ENCODE measurements at regions not wholly inside any gene's neighbourhood (a gene's known extent, or its start where the extent isn't known, plus 50 kb on each side); places are given as distances from the start of the nearest gene placed in this dataset.

- no peaks in the 10 kb centered on the region for H3F3A ChIP-seq (ENCODE audit: insufficient read depth, low read length)
- H3K4me2 ChIP-seq (ENCODE audit: low read depth, low read length), result no peak overlapping the region
- H3K9ac ChIP-seq (ENCODE audit: low read length), result no peak overlapping the region
- H3K9me3 ChIP-seq (replicated peaks; ENCODE audit: insufficient read depth, low read length), result no peaks in the 10 kb centered on the region
- H3K27me3 ChIP-seq (replicated peaks; ENCODE audit: insufficient read depth, low read length), result no peaks in the 10 kb centered on the region
- no peak overlapping the region for H3K27ac ChIP-seq (ENCODE audit: low read length)
- no peak overlapping the region for H3K4me3 ChIP-seq (ENCODE audit: low read length)
- no peak overlapping the region for H2AFZ ChIP-seq (ENCODE audit: low read length)
- H3K36me3 ChIP-seq (replicated peaks; ENCODE audit: insufficient read depth, low read length), result no peaks in the 10 kb centered on the region
- TF ChIP-seq EZH2phosphoT487 (IDR thresholded peaks at IDR 0.05; ENCODE audit: low read length), result no peak
- no peak for TF ChIP-seq EZH2 (optimal IDR thresholded peaks at IDR 0.05; ENCODE audit: low read depth, low read length)
- TF ChIP-seq CTCF (IDR thresholded peaks at IDR 0.05; ENCODE audit: low read length), result no peak
- no peaks in the 10 kb centered on the region for H3K4me1 ChIP-seq (ENCODE audit: low read length)
- no peaks in the 10 kb centered on the region for H3K79me2 ChIP-seq (ENCODE audit: low read length)
- no peaks in the 10 kb centered on the region for H3K9me2 ChIP-seq (replicated peaks; ENCODE audit: insufficient read depth, low read length)
- DNase-seq, result no peak
- no peaks in the 10 kb centered on the region for H4K20me1 ChIP-seq (ENCODE audit: insufficient read depth, low read length)
Measured at GRCh38 chr12:89185181-89185580, 167.1 kb downstream of the DUSP6 start.

- Histone ChIP-seq H3F3A (ENCODE audit: insufficient read depth, low read length) (no peaks in the 10 kb centered on the region), H3K79me2 (ENCODE audit: low read length) (no peaks in the 10 kb centered on the region), H3K27me3 (replicated peaks; ENCODE audit: insufficient read depth, low read length) (no peaks in the 10 kb centered on the region), H3K27ac (ENCODE audit: low read length) (no peak overlapping the region), H2AFZ (ENCODE audit: low read length) (no peak overlapping the region), H3K9me2 (replicated peaks; ENCODE audit: insufficient read depth, low read length) (no peaks in the 10 kb centered on the region), H3K9me3 (replicated peaks; ENCODE audit: insufficient read depth, low read length) (no peaks in the 10 kb centered on the region), H3K9ac (ENCODE audit: low read length) (no peak overlapping the region), H3K36me3 (replicated peaks; ENCODE audit: insufficient read depth, low read length) (no peaks in the 10 kb centered on the region), H3K4me3 (ENCODE audit: low read length) (no peak overlapping the region), H3K4me1 (ENCODE audit: low read length) (no peaks in the 10 kb centered on the region), H3K4me2 (ENCODE audit: low read depth, low read length) (no peak overlapping the region), H4K20me1 (ENCODE audit: insufficient read depth, low read length) (no peaks in the 10 kb centered on the region)
- no peak for DNase-seq
- no peak for TF ChIP-seq CTCF (IDR thresholded peaks at IDR 0.05; ENCODE audit: low read length)
- no peak for TF ChIP-seq EZH2 (optimal IDR thresholded peaks at IDR 0.05; ENCODE audit: low read depth, low read length)
Measured at GRCh38 chr12:89183985-89184435, 168.3 kb downstream of the DUSP6 start.

GRCh38 chr12:89181271-89181920 lies 170.9 kb downstream of the DUSP6 start:
- Histone ChIP-seq H3K36me3 (replicated peaks; ENCODE audit: insufficient read depth, low read length) (no peaks in the 10 kb centered on the region), H4K20me1 (ENCODE audit: insufficient read depth, low read length) (no peaks in the 10 kb centered on the region), H3K27ac (ENCODE audit: low read length) (no peak overlapping the region), H3K4me1 (ENCODE audit: low read length) (no peaks in the 10 kb centered on the region), H3K9ac (ENCODE audit: low read length) (no peak overlapping the region), H3K4me2 (ENCODE audit: low read depth, low read length) (no peak overlapping the region), H3K27me3 (replicated peaks; ENCODE audit: insufficient read depth, low read length) (no peaks in the 10 kb centered on the region), H3F3A (ENCODE audit: insufficient read depth, low read length) (no peaks in the 10 kb centered on the region), H3K4me3 (ENCODE audit: low read length) (no peak overlapping the region), H2AFZ (ENCODE audit: low read length) (no peak overlapping the region), H3K79me2 (ENCODE audit: low read length) (no peaks in the 10 kb centered on the region), H3K9me3 (replicated peaks; ENCODE audit: insufficient read depth, low read length) (no peaks in the 10 kb centered on the region), H3K9me2 (replicated peaks; ENCODE audit: insufficient read depth, low read length) (no peaks in the 10 kb centered on the region)
- no peak for DNase-seq
- TF ChIP-seq EZH2 (optimal IDR thresholded peaks at IDR 0.05; ENCODE audit: low read depth, low read length), result no peak
- no peak for TF ChIP-seq EZH2phosphoT487 (IDR thresholded peaks at IDR 0.05; ENCODE audit: low read length)
- no peak for TF ChIP-seq CTCF (IDR thresholded peaks at IDR 0.05; ENCODE audit: low read length)

Data from MM.1S (cell line).